Testis (tissue), 2 donors: ENCODE measurements at regions not wholly inside any gene's neighbourhood (a gene's known extent, or its start where the extent isn't known, plus 50 kb on each side); places are given as distances from the start of the nearest gene placed in this dataset.

Experiments used
- POLR2A ChIP-seq: fragments of 450-650 bp; IDR thresholded peaks from one replicate; pipeline ENCODE4 v1.6.1; 2017; ENCODE audit warnings: antibody characterized with exemption, mild to moderate bottlenecking, moderate library complexity
- TF ChIP-seq, protein P1 (sequence below), 3 experiments: fragments of 450-650 bp in 2 of 3; fragments of 200-600 bp in 1 of 3; sonication (generic) in 1 of 3; IDR thresholded peaks; one replicate each; pipeline ENCODE4 v1.5.1; 2016 to 2019; ENCODE audit warnings: antibody characterized with exemption in 3 of 3, mild to moderate bottlenecking in 2 of 3, moderate library complexity in 1 of 3

GRCh38 chr4:147370881-147371280, 110.0 kb upstream of the EDNRA start:
- TF ChIP-seq, protein P1, sequence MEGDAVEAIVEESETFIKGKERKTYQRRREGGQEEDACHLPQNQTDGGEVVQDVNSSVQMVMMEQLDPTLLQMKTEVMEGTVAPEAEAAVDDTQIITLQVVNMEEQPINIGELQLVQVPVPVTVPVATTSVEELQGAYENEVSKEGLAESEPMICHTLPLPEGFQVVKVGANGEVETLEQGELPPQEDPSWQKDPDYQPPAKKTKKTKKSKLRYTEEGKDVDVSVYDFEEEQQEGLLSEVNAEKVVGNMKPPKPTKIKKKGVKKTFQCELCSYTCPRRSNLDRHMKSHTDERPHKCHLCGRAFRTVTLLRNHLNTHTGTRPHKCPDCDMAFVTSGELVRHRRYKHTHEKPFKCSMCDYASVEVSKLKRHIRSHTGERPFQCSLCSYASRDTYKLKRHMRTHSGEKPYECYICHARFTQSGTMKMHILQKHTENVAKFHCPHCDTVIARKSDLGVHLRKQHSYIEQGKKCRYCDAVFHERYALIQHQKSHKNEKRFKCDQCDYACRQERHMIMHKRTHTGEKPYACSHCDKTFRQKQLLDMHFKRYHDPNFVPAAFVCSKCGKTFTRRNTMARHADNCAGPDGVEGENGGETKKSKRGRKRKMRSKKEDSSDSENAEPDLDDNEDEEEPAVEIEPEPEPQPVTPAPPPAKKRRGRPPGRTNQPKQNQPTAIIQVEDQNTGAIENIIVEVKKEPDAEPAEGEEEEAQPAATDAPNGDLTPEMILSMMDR (IDR thresholded peaks at IDR 0.05), result no peak
- TF ChIP-seq POLR2A, result no peak
